GM18873 (cell line): ENCODE measurements at regions not wholly inside any gene's neighbourhood (a gene's known extent, or its start where the extent isn't known, plus 50 kb on each side); places are given as distances from the start of the nearest gene placed in this dataset.

Source experiments
- ATAC-seq: cut with Tn5 transposase; IDR thresholded peaks from one replicate; pipeline ENCODE4 v1.9.1; 2021; ENCODE audit warnings: mild to moderate bottlenecking, moderate library complexity, moderate number of reproducible peaks; ENCODE audit not compliant: unreplicated experiment, low FRiP score

- ATAC-seq, result no peak
Measured at GRCh38 chr18:68623342-68623741, 91.6 kb downstream of the TMX3 start.

- ATAC-seq, result no peak
Measured at GRCh38 chr18:68611311-68611710, 103.6 kb downstream of the TMX3 start.

- ATAC-seq, result no peak
Measured at GRCh38 chr18:68608851-68609490, 105.9 kb downstream of the TMX3 start.

- ATAC-seq, result no peak
Measured at GRCh38 chr18:68607852-68608251, 107.1 kb downstream of the TMX3 start.

- ATAC-seq, result no peak
Measured at GRCh38 chr18:68604256-68604655, 110.7 kb downstream of the TMX3 start.

GRCh38 chr18:68596016-68596415 is 118.9 kb downstream of the TMX3 start:
- no peak for ATAC-seq

- ATAC-seq, result no peak
Measured at GRCh38 chr18:68588169-68588568, 126.7 kb downstream of the TMX3 start.

GRCh38 chr18:68583685-68584084 is 131.2 kb downstream of the TMX3 start:
- ATAC-seq, result no peak

GRCh38 chr18:68574311-68574710 is 140.6 kb downstream of the TMX3 start:
- no peak for ATAC-seq

- no peak for ATAC-seq
Measured at GRCh38 chr18:68569936-68570335, 145.0 kb downstream of the TMX3 start.

GRCh38 chr18:68568364-68569155 is 146.3 kb downstream of the TMX3 start:
- ATAC-seq, result no peak

GRCh38 chr18:68566991-68567390 is 147.9 kb downstream of the TMX3 start:
- no peak for ATAC-seq

- ATAC-seq, result no peak
Measured at GRCh38 chr18:68564961-68565360, 149.9 kb downstream of the TMX3 start.

GRCh38 chr18:68564351-68564750 is 150.6 kb downstream of the TMX3 start:
- ATAC-seq, result no peak

GRCh38 chr18:68560128-68560527 is 154.8 kb downstream of the TMX3 start:
- ATAC-seq, result no peak

GRCh38 chr18:68557183-68557582 is 157.7 kb downstream of the TMX3 start:
- no peak for ATAC-seq

GRCh38 chr18:68555879-68556301 is 159.0 kb downstream of the TMX3 start:
- no peak for ATAC-seq

GRCh38 chr18:68548904-68549870 is 165.7 kb downstream of the TMX3 start:
- no peak for ATAC-seq

- ATAC-seq, result no peak
Measured at GRCh38 chr18:68543344-68543743, 171.6 kb downstream of the TMX3 start.

GRCh38 chr18:68542846-68543245 is 172.1 kb downstream of the TMX3 start:
- ATAC-seq, result no peak

GRCh38 chr18:68533641-68534040 is 181.3 kb downstream of the TMX3 start:
- no peak for ATAC-seq
